Gastroesophageal sphincter (tissue), 3 donors: ENCODE measurements at regions not wholly inside any gene's neighbourhood (a gene's known extent, or its start where the extent isn't known, plus 50 kb on each side); places are given as distances from the start of the nearest gene placed in this dataset.

Experiments
- EP300 ChIP-seq: sonication (generic); formaldehyde crosslinking; IDR thresholded peaks from one replicate; pipeline ENCODE4 v1.6.1; 2017; ENCODE audit warnings: antibody characterized with exemption, mild to moderate bottlenecking
- POLR2A ChIP-seq, 2 donors: fragments of 450-650 bp; IDR thresholded peaks; one replicate each; pipeline ENCODE4 v1.6.1; 2017; ENCODE audit warnings: antibody characterized with exemption in 2 of 2, mild to moderate bottlenecking in 2 of 2, moderate library complexity in 1 of 2
- POLR2AphosphoS5 ChIP-seq: sonication (generic); formaldehyde crosslinking; IDR thresholded peaks from one replicate; pipeline ENCODE4 v1.6.1; 2017; ENCODE audit warnings: antibody characterized with exemption
- TF ChIP-seq, protein P1 (sequence below), 4 experiments: fragments of 200-600 bp in 2 of 4; fragments of 450-650 bp in 2 of 4; sonication (generic) in 1 of 4; IDR thresholded peaks; one replicate each; pipeline ENCODE4 v1.5.1; 2017 to 2019; ENCODE audit warnings: antibody characterized with exemption in 4 of 4, mild to moderate bottlenecking in 2 of 4, moderate library complexity in 2 of 4

DNA sequence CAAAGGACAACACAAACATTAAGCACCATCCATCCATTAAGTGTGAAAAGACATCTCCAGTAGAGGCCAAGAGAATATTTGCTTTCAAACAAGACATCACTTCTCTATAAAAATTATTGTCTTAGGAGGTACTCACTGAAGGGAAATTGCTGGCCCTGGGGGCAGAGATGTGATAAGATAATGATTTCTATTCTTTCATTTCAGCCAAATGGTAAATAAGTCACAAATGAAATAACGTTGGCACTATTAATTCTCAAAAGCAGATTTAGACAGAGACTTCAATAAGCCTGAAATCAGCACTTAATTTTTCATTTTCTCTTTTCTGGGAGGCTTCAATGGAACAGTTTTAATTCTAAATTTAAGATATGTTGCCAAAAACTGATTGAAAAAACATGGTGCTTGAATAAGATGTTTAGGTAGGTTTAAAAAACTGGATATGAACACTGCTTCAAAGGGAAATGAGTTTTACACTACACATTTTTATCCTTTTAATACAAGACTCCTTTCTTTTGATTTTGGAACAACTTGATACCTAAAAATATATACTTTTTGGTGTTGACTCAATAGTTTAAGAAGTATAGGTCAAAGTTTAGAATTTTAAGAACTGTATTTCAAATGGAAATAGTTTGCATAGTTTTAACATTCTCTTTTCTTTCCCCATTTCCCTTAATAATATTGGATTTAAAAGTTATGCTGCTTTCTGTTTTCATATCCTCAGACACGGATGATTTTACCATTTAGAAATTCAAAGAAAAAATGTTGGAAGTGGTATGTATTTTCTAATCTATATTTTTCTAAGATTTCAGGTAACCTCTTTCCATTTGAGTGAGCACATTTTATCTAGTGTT is 204.0 kb downstream of the AHR start:
- TF ChIP-seq, protein P1, sequence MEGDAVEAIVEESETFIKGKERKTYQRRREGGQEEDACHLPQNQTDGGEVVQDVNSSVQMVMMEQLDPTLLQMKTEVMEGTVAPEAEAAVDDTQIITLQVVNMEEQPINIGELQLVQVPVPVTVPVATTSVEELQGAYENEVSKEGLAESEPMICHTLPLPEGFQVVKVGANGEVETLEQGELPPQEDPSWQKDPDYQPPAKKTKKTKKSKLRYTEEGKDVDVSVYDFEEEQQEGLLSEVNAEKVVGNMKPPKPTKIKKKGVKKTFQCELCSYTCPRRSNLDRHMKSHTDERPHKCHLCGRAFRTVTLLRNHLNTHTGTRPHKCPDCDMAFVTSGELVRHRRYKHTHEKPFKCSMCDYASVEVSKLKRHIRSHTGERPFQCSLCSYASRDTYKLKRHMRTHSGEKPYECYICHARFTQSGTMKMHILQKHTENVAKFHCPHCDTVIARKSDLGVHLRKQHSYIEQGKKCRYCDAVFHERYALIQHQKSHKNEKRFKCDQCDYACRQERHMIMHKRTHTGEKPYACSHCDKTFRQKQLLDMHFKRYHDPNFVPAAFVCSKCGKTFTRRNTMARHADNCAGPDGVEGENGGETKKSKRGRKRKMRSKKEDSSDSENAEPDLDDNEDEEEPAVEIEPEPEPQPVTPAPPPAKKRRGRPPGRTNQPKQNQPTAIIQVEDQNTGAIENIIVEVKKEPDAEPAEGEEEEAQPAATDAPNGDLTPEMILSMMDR (IDR thresholded peaks at IDR 0.05) = no peak
- TF ChIP-seq POLR2A (IDR thresholded peaks at IDR 0.05) = no peak
- no peak for TF ChIP-seq POLR2AphosphoS5
- TF ChIP-seq EP300 = no peak
